Adrenal gland (tissue), 9 donors: ENCODE measurements at regions not wholly inside any gene's neighbourhood (a gene's known extent, or its start where the extent isn't known, plus 50 kb on each side); places are given as distances from the start of the nearest gene placed in this dataset.

Experiments used
- DNase-seq, 7 donors: peaks; one replicate each; pipeline ENCODE4 v3.0.0-alpha.2; 2019 to 2020
- H3K27ac ChIP-seq, 5 donors: fragments of 200-600 bp; sonication (generic) in 4 of 5; 1 replicate in 3 of 5; 2 replicates in 2 of 5; pipeline versions ENCODE4 v1.5.1 to v1.8.0; 2016 to 2020; ENCODE audit warnings: mild to moderate bottlenecking in 1 of 5
- H3K27me3 ChIP-seq: fragments of 200-600 bp; 2 replicates; pipeline ENCODE4 v1.8.0; 2021
- H3K36me3 ChIP-seq, 2 donors: fragments of 200-600 bp; replicated peaks in 1 of 2; 1 replicate in 1 of 2; 2 replicates in 1 of 2; pipeline versions ENCODE4 v1.5.1 to v1.8.0; 2018 to 2022
- H3K4me1 ChIP-seq, 2 donors: fragments of 200-600 bp; replicated peaks in 1 of 2; 1 replicate in 1 of 2; 2 replicates in 1 of 2; pipeline versions ENCODE4 v1.5.1 to v1.8.0; 2018 to 2021
- H3K4me3 ChIP-seq, 4 donors: fragments of 200-600 bp; sonication (generic) in 3 of 4; one replicate each; pipeline ENCODE4 v1.5.1; 2016 to 2018
- H3K9me3 ChIP-seq, 3 donors: fragments of 200-600 bp; sonication (generic) in 1 of 3; replicated peaks in 1 of 3; 1 replicate in 2 of 3; 2 replicates in 1 of 3; pipeline versions ENCODE4 v1.5.1 to v1.8.0; 2016 to 2021
- POLR2A ChIP-seq, 2 donors: fragments of 450-650 bp; IDR thresholded peaks; one replicate each; pipeline ENCODE4 v1.6.1; 2017; ENCODE audit warnings: antibody characterized with exemption in 2 of 2, mild to moderate bottlenecking in 2 of 2, moderate library complexity in 1 of 2
- WGBS, 4 donors: extraction: QIAGEN DNeasy Blood & Tissue Kit in 2 of 4; methylation state at CpG; one replicate each; pipeline versions ENCODE4 v1.1.5 to v1.1.7; 2013 to 2017; 5-methylcytosine and 5-hydroxymethylcytosine counted together
- intact Hi-C, 2 donors: fragments of 100-400 bp; cut with DNase I; formaldehyde crosslinking; loops; one replicate each; pipeline versions ENCODE4 v1.14.1 to v1.15.0; 2022 to 2023
- TF ChIP-seq, protein P1 (sequence below), 6 experiments: fragments of 450-650 bp in 4 of 6; fragments of 200-600 bp in 2 of 6; sonication (generic) in 1 of 6; IDR thresholded peaks; 1 replicate in 5 of 6; 2 replicates in 1 of 6; pipeline versions ENCODE4 v1.5.1 to v1.8.0; 2016 to 2021; ENCODE audit warnings: antibody characterized with exemption in 6 of 6, mild to moderate bottlenecking in 2 of 6, moderate library complexity in 1 of 6
- donor health status: healthy with polysubstance abuse.
- donor health status: Bipolar disorder and iron deficiency.
- donor health status: DM: yes; HTN: yes; CAD: no.
- donor health status: DM: no; HTN: no; CAD: no.
- donor health status: DM: no; HTN: no; CAD: no.

GRCh38 chr4:83213640-83214039 is 71.0 kb downstream of the COQ2 start:
- 90 to 91% (median 91%) methylated on average over 5 of the region's 5 CpGs for WGBS, 4 donors

DNA sequence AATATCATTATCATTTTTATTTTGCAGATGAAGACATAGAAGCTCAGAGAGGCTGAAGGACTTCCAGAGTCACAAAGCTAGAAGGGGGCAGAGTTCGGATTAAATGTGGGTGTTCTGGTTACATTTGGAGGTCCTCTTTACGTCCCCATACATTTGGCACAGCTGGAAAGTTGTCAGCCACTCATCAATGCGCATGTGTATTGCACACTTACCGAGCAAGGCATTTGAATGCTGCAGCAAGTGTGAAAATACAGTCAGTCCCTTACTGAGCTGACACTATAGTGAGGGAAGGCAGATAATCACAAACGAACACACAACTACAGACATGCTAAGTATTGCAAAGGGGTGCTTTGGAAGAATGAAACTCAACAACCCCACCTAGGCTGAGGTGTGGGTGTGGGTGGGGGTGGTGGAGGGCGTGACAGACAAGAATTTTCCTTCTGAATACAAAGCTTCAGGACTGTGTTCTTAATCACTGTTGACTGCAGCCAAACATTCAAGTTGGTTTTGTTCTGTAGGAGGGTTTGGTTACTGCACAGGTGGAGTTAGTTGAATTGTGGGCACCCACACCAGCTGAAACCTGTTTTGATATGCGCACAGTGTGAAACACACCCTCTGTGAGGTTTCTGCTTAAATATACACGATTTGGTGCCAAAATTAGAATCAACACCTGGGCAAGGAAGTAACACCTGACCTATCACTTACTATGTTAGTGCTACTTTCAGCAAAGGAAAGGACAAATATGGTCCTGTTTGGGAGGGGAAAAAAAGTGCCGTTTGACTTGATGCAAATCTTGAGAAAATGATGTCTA is 72.4 kb downstream of the COQ2 start:
- no peaks in the 10 kb centered on the region for H3K9me3 ChIP-seq
- 58 to 73% (median 72%) methylated on average over 7 to 9 of the region's 9 CpGs for WGBS, 4 donors
- no peak overlapping the region for H3K27ac ChIP-seq
- no peak overlapping the region for H3K4me3 ChIP-seq
- no peaks in the 10 kb centered on the region for H3K27me3 ChIP-seq
- no peaks in the 10 kb centered on the region for H3K36me3 ChIP-seq
- no peaks in the 10 kb centered on the region for H3K4me1 ChIP-seq
- intact Hi-C loops: no loop called here
- no peak for DNase-seq
- TF ChIP-seq POLR2A (IDR thresholded peaks at IDR 0.05): no peak
- TF ChIP-seq, protein P1, sequence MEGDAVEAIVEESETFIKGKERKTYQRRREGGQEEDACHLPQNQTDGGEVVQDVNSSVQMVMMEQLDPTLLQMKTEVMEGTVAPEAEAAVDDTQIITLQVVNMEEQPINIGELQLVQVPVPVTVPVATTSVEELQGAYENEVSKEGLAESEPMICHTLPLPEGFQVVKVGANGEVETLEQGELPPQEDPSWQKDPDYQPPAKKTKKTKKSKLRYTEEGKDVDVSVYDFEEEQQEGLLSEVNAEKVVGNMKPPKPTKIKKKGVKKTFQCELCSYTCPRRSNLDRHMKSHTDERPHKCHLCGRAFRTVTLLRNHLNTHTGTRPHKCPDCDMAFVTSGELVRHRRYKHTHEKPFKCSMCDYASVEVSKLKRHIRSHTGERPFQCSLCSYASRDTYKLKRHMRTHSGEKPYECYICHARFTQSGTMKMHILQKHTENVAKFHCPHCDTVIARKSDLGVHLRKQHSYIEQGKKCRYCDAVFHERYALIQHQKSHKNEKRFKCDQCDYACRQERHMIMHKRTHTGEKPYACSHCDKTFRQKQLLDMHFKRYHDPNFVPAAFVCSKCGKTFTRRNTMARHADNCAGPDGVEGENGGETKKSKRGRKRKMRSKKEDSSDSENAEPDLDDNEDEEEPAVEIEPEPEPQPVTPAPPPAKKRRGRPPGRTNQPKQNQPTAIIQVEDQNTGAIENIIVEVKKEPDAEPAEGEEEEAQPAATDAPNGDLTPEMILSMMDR (IDR thresholded peaks at IDR 0.05): no peak

More at GRCh38 chr4:83213640-83214039, 71.0 kb downstream of the COQ2 start:
- no peak overlapping the region for H3K4me3 ChIP-seq
- H3K36me3 ChIP-seq: no peaks in the 10 kb centered on the region
- DNase-seq: no peak
- no peaks in the 10 kb centered on the region for H3K27me3 ChIP-seq
- no peaks in the 10 kb centered on the region for H3K4me1 ChIP-seq
- TF ChIP-seq, protein P1 (IDR thresholded peaks at IDR 0.05): no peak
- TF ChIP-seq POLR2A (IDR thresholded peaks at IDR 0.05): no peak
- H3K27ac ChIP-seq: no peak overlapping the region
- H3K9me3 ChIP-seq: no peaks in the 10 kb centered on the region
- intact Hi-C loops: no loop called here

- Histone ChIP-seq H3K27me3 (no peaks in the 10 kb centered on the region), H3K9me3 (no peaks in the 10 kb centered on the region), H3K27ac (no peak overlapping the region), H3K4me1 (no peaks in the 10 kb centered on the region), H3K36me3 (no peaks in the 10 kb centered on the region), H3K4me3 (no peak overlapping the region)
- intact Hi-C loops: no loop called here
- TF ChIP-seq POLR2A (IDR thresholded peaks at IDR 0.05): no peak
- TF ChIP-seq, protein P1 (IDR thresholded peaks at IDR 0.05): no peak
- WGBS, 4 donors: 64 to 81% (median 70%) methylated on average over 4 of the region's 4 CpGs
- DNase-seq: no peak
These were observed 75.2 kb downstream of the COQ2 start for GRCh38 chr4:83209419-83209818.

GRCh38 chr4:83208371-83209365 is 75.9 kb downstream of the COQ2 start:
- DNase-seq: no peak
- H3K36me3 ChIP-seq: no peaks in the 10 kb centered on the region
- H3K27ac ChIP-seq: no peak overlapping the region
- H3K27me3 ChIP-seq: no peaks in the 10 kb centered on the region
- no peak overlapping the region for H3K4me3 ChIP-seq
- no peaks in the 10 kb centered on the region for H3K4me1 ChIP-seq
- WGBS, 4 donors: 89 to 93% (median 91%) methylated on average over 4 of the region's 4 CpGs
- intact Hi-C loops: no loop called here
- TF ChIP-seq, protein P1 (IDR thresholded peaks at IDR 0.05): no peak
- no peak for TF ChIP-seq POLR2A (IDR thresholded peaks at IDR 0.05)
- H3K9me3 ChIP-seq: no peaks in the 10 kb centered on the region
